ENCODE measurements at regions not wholly inside any gene's neighbourhood (a gene's known extent, or its start where the extent isn't known, plus 50 kb on each side); places are given as distances from the start of the nearest gene placed in this dataset.

DNA sequence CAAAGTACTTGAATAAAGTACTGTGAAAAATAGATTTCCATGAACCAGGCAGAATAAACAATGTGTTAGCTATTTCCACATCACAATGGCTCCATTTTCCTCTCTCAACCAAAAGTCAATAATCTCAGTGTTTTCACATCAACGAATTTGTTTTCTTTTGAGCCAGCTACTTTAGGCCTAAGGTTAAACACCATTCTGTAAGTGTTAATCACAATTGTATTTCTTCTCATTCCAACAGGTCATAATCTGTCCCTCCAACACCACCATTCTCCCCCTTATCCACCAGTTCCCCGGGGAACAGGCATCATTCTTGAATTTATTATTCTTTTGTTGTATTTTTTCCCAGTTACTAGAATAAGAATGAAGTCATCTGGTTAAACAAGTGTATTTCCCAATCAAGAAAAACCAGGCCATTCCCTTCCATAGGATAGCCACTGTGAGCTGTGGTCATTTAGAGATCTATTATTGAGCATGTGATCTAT lies 66.2 kb upstream of the PALMD start:
- DNase-seq, result no peak

DNA sequence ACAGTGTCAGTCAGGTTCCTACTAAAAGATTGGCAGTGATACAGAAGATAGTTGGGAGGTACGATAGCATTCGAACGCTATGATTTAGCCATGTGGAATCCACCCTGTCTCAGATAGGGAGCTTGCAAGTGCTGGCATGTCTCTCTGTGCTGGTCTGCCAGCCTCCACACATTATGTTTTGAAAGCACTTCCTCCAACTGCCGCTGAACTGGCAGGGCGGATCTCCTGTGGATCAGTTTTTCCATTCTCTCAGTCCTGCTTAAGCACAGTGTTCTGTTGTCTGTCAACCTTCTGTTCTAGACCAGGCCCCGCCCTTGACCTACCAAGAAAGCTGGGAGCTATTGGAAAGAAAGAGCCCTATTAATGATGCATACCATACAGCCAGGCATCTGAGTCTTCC lies 65.5 kb upstream of the PALMD start:
- no peak for DNase-seq

DNA sequence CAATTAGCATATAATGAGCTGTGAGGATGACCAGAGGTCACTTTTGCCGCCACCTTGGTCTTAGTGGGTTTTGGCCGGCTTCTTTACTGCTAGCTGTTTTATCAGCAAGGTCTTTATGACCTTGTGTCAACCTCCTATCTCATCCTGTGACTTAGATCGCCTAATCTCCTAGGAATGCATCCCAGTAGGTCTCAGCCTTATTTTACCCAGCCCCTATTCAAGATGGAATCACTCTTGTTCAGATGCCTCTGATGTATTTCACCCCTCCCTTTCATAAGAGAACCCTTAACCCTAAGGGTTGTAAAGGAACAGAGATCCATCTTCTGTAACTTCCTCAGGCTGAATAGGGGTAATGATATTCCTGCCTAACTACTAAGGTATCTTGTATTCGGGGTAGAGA lies 58.9 kb upstream of the PALMD start:
- no peak for DNase-seq

DNA sequence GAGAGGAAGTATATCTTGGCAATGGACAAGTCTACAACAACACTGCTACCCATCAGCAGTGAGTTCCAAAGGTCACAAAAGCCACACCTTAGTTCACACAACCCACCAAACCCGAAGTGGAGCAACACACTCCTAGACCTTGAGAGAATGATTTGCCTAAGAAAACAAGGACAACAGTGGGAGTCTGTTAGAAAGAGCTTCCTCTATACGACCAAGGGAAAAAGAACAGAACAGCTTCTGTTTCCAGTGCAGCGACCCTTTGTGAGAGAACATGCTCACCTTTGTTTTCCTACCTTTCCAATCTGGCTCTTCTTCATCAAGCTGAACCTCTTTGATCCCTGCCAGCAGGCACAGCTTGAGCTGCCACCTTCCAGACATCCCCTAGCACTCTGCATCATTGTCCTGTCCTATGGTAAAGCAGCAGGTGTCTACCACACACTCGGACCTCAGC lies 56.7 kb upstream of the PALMD start:
- DNase-seq, result peak; percentile 98 to 99

DNA sequence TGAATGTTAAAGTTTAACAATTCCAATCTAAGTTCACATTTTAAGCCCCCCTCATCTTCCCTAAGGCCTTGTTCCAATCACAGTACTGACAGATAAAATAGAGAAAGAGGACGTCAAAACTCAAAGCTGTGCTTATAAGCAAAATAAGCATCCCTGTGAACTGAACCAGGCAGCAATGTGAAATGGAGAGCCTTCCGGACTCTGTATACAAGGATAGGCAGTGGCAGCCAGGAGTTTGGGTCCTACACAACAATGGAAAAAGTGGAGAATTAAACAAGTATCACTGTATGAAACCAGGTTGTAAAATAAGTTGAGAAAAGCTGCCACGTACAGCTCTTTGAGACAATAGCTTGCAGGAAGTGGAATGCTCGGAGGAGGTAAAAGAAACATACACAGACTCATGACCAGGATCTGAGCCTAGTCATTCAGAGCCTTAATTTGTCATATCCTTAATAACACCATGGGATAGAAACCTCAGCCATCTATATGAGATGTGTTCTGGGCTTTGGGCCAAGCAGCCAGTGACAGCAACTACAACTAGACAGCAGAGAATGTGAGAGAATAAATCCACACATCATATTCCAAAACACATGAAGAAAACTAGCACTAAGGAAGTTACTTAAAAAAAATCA lies 55.2 kb upstream of the PALMD start:
- DNase-seq, result no peak

DNA sequence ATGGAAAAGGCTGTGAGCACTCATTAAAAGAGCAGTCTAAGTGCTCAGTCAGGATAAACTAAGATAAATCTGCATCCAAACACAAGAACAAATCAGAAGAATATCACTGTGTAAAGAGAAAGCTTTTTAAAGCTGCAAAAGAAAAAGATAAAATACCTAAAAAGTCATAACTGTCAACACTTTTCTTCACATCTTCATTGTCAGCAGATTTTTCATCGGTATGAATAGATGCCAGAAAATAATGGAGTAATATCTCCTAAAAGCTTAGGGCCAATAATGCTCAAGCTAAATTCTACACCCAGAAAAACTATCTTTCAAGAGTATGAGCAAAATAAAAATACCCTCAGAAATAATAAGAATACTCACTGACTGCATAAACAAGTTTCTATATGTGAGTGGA lies 54.0 kb upstream of the PALMD start:
- no peak for DNase-seq

DNA sequence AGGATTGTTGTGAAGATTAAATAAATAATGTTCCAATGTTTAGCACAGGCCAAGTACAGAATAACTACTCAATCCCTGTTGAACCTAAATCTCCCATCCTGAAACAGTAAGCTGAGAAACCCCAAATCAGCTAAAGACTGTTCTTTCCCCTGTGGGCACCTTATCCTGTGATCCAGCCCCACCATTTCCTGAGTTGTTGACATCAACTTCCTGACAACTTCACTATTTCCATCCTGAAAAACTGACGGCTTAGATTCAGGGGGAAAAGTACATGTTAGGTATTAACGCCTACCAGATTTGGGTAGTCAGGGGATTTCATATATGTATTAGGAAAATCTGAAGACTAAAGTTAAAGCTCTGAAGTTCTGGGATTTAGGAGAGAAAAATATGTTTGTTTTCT lies 51.7 kb upstream of the PALMD start:
- no peak for DNase-seq

DNA sequence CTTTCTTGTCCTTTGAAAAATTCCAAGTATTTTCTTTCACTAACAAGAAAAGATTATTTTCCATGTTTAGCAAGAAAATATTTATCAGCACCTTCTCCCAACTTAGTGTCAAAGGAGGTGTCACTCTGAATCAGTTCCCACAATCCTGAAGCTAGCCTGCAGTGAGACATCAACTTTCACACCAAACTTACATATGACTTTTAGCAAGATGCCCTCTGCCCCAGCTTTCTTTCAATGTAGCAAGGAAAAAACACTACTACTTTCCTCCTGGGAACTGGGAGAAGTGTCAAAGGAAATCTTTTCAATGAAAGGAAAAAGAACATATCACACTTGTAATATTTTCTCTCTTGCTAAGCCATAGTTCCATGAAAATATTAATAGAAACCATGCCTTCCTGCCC lies 50.9 kb upstream of the PALMD start:
- DNase-seq, result no peak

DNA sequence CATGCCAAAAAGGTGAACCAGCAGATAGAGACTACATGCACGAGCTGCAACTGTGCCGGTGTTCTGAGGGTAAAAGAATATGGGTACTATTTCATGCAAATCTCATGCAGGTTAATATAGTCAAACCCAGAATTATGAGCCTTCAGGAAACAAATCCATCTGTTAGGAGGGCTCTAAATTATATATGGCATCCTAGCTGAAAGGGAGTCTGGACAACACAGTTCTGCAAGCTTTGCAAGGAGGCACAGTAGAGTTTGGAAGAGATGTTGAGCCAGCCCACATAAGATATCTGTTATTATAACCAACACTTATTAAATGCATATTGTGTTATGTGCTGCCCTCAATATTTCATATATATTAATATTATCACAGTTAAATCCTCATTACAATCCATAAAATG lies 50.5 kb upstream of the PALMD start:
- no peak for DNase-seq
